Astrocyte of the spinal cord (primary cell): ENCODE measurements at regions not wholly inside any gene's neighbourhood (a gene's known extent, or its start where the extent isn't known, plus 50 kb on each side); places are given as distances from the start of the nearest gene placed in this dataset.

Experiments
- DNase-seq: peaks from one replicate; pipeline ENCODE4 v3.0.0; 2011; ENCODE audit warnings: low read depth, low spot score
- H3K4me3 ChIP-seq: 2 replicates; pipeline ENCODE4 v1.5.1; 2011; ENCODE audit warnings: low read depth, mild to moderate bottlenecking, low read length, moderate library complexity
- in situ Hi-C: cut with HindIII; loops from 2 replicates; pipeline ENCODE4 v1.10.0; 2017; ENCODE audit warnings: low sequenced_read_pairs
- TF ChIP-seq, protein P1 (sequence below): IDR thresholded peaks from 2 replicates; pipeline ENCODE4 v1.5.1; 2012; ENCODE audit warnings: low read depth, mild to moderate bottlenecking, low read length, inconsistent platforms

DNA sequence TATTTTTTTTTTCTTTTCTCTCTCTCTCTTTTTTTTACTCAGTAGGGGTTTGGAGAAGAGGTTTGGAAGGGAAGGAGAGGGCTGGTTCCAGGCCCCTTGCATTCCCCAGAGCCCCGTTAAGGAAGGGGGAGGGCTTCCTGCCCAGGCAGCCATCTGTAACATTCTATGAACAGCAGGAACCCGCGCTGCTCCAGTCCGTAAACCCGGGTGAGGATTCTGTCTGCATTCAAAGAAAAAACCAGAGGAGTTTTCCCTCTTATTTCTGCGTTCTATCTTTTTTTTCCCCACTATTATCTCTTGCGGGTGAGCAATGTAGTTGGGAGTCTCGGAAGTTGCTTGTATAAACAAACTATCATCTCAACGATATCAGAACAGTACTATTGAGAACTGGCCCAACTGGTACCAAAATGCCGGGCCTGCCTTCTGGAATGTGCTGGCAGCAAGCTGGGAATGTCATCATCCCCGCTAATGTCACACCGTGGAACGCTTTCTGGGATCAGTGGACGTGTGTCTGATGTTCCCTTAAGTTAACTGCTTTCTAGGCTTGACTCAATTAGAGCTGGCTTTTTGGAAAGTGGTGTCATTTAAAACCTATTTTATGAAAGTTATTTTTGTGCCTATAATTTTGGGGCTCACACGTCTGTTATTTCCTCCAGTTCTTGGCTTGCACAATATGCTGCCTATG is 153.1 kb upstream of the MEOX2 start:
- DNase-seq: peak; percentile 46
- H3K4me3 ChIP-seq: peak overlapping the region; percentile 35
- in situ Hi-C loops: no loop called here
- TF ChIP-seq, protein P1, sequence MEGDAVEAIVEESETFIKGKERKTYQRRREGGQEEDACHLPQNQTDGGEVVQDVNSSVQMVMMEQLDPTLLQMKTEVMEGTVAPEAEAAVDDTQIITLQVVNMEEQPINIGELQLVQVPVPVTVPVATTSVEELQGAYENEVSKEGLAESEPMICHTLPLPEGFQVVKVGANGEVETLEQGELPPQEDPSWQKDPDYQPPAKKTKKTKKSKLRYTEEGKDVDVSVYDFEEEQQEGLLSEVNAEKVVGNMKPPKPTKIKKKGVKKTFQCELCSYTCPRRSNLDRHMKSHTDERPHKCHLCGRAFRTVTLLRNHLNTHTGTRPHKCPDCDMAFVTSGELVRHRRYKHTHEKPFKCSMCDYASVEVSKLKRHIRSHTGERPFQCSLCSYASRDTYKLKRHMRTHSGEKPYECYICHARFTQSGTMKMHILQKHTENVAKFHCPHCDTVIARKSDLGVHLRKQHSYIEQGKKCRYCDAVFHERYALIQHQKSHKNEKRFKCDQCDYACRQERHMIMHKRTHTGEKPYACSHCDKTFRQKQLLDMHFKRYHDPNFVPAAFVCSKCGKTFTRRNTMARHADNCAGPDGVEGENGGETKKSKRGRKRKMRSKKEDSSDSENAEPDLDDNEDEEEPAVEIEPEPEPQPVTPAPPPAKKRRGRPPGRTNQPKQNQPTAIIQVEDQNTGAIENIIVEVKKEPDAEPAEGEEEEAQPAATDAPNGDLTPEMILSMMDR: no peak

DNA sequence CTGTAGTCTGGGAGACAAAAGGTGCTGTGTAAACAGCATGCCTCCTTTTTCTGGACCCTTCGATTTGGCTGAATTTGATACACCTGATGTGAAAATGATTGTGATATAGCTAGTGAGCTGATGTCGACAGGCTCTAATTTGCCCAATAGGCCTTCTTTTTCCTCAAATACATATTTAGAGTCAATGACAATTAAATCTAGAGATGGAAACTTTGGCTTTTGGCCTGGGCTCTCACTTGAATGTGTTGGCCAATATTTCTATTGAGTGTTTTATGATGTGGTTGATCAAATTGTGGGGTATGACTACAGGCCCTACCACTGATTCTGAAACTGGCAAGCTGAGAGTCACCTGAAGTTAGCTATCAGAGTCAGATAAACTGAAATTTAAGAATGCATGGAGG is 151.8 kb upstream of the MEOX2 start:
- DNase-seq: no peak
- in situ Hi-C loops: no loop called here
- no peak overlapping the region for H3K4me3 ChIP-seq
- TF ChIP-seq, protein P1: no peak

DNA sequence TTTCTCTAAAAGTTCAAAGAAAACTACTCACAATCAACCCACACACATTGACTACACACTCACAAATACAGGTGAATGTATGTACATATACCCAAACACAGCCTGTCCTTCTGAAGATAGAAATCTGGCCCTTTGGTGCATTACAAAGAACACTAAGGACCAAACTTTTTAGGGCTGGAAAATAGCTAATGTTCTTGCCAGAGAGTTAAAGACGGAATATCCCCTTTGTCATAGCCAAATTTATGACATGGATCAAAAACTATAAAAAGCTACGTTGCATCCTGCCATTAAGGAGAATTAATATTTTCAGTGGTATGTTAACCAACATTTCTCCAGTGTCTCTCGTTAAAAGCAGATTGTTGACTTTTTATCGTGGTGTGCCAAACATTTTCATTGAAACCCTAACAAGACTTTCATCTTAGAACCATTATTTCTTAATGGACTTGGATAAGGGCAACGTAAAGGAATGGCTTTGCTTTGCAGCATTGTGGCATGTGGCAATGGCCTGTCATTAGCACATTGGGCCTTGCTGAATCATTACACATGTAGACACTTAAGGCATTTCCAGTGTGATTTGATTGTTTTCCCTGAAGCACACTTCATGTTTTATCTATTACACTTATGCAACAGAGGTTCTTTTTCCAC is 150.9 kb upstream of the MEOX2 start:
- TF ChIP-seq, protein P1: no peak
- no peak for DNase-seq
- in situ Hi-C loops: no loop called here
- H3K4me3 ChIP-seq: no peak overlapping the region

DNA sequence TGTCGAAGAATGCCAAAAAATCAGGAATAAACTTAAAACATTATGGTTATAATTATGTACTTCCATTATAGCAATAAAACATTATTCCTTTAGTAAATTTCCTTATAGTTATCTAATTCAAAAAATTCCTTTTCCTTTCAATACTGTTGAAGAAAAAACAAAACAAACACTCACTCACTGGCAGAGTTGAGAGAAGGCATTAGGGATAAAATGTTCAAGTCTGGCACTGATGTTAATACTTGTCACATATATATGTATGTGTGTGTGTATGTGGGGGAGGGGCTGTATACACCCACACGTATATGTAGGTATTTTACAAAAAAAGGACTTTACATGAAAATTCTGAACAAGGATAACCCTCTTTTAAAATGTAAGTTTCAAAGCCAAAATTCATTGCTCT is 150.2 kb upstream of the MEOX2 start:
- TF ChIP-seq, protein P1: no peak
- H3K4me3 ChIP-seq: no peak overlapping the region
- in situ Hi-C loops: no loop called here
- DNase-seq: no peak

DNA sequence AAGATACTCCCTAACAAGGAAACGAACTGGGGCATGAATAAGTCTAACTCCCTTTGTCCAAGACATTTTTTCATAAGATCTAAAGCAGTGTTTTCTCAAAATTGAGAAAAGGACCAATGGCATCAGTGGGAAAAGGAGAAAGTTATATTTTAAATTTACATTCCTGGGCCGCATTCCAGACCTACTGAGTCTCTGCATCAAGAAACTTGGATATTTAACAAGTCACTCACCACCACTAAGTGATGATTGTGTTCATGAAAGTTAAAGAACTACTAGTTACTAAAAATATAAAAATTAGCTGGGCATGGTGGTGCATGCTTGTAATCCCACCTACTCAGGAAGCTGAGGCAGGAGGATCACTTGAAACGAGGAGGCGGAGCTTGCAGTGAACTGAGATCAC is 149.6 kb upstream of the MEOX2 start:
- no peak overlapping the region for H3K4me3 ChIP-seq
- in situ Hi-C loops: no loop called here
- TF ChIP-seq, protein P1: no peak
- peak; percentile 43 for DNase-seq

DNA sequence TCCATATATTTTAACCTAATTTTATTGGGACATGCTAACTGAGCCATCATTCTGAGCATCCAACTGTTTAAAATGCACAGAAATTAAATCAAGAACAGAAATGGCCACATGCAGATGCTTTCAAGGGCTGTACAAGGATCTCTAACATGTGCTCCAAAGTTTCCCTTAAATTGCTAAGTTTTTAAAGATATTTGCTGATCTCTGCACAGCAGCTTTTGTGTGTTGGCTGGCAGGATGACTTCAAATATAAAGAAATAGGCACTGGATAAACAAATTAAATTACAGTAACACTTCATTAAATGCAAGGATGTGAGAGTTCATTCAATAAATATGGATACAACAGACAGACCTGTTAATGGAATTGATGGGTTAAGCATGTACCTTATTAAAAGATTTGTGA is 148.0 kb upstream of the MEOX2 start:
- TF ChIP-seq, protein P1: no peak
- DNase-seq: no peak
- H3K4me3 ChIP-seq: no peak overlapping the region
- in situ Hi-C loops: no loop called here
